HepG2 (cell line): ENCODE measurements at regions not wholly inside any gene's neighbourhood (a gene's known extent, or its start where the extent isn't known, plus 50 kb on each side); places are given as distances from the start of the nearest gene placed in this dataset.

Source experiments
- ATAC-seq: fragments of 200-7000 bp; cut with Tn5 transposase; 3 replicates; pipeline ENCODE4 v1.9.1; 2020; ENCODE audit warnings: mild to moderate bottlenecking, moderate library complexity
- BruUV-seq: library from RNA; stranded (reverse); fragments of 400-500 nt; replicated peaks from 2 replicates; lab custom pipeline; 2021; lab: Mats Ljungman, UMichigan
- CTCF ChIA-PET: fragments of 300-600 bp; formaldehyde crosslinking; extraction: SDS; loops from one replicate; lab custom pipeline; 2021; ENCODE audit warnings: low total read pairs, inconsistent platforms, low intra/inter-chr PET ratio; lab: Yijun Ruan, JAX
- POLR2A ChIA-PET: fragments of 350-600 bp; sonication (Branson Sonifier 250); formaldehyde crosslinking; loops from one replicate; lab custom pipeline; 2020; ENCODE audit warnings: antibody characterized with exemption, inconsistent platforms; lab: Yijun Ruan, JAX
- DNase-seq: peaks from one replicate; pipeline ENCODE4 v3.0.0-alpha.2; 2015; ENCODE audit warnings: low spot score
- FAIRE-seq: peaks from 3 replicates; lab custom pipeline; 2011; peaks lifted over from hg19 to GRCh38; lab: Jason Lieb, UNC
- H2AFZ ChIP-seq: one replicate; pipeline ENCODE4 v1.6.1; 2011; ENCODE audit warnings: low read length, inconsistent platforms
- H3K27ac ChIP-seq: fragments of 300-600 bp; 3 replicates; pipeline ENCODE4 v1.8.0; 2011; ENCODE audit warnings: mixed run types, mild to moderate bottlenecking, mixed read lengths, low read length, inconsistent platforms; ENCODE audit not compliant: insufficient read depth; ENCODE audit errors: extremely low read length
- H3K27me3 ChIP-seq, 2 experiments: fragments of 200-600 bp in 1 of 2; 2 replicates in 1 of 2; 3 replicates in 1 of 2; pipeline versions ENCODE4 v1.6.0 to v1.8.0; 2011; ENCODE audit warnings: low read length in 2 of 2, mild to moderate bottlenecking in 2 of 2, moderate library complexity in 2 of 2, inconsistent platforms in 1 of 2; ENCODE audit not compliant: insufficient read depth in 2 of 2, control insufficient read depth in 1 of 2
- H3K36me3 ChIP-seq, 2 experiments: fragments of 200-600 bp in 1 of 2; replicated peaks in 1 of 2; 2 replicates in 1 of 2; 3 replicates in 1 of 2; pipeline versions ENCODE4 v1.5.1 to v1.8.0; 2011; ENCODE audit warnings: low read length in 2 of 2, inconsistent platforms in 1 of 2; ENCODE audit not compliant: insufficient read depth in 2 of 2, control insufficient read depth in 1 of 2
- H3K4me1 ChIP-seq: 2 replicates; pipeline ENCODE4 v1.5.1; 2012; ENCODE audit warnings: low read length, inconsistent platforms; ENCODE audit not compliant: insufficient read depth
- H3K4me2 ChIP-seq: 2 replicates; pipeline ENCODE4 v1.6.0; 2011; ENCODE audit warnings: low read depth, low read length, inconsistent platforms
- H3K4me3 ChIP-seq, 3 experiments: fragments of 200-600 bp in 1 of 3; sonication (generic), shearing (Covaris generic) in 1 of 3; replicated peaks in 1 of 3; 2 replicates each; pipeline ENCODE4 v1.5.1; 2011 to 2016; ENCODE audit warnings: low read length in 3 of 3, inconsistent platforms in 2 of 3, low read depth in 2 of 3, mild to moderate bottlenecking in 2 of 3, control low read depth in 1 of 3, mixed read lengths in 1 of 3; ENCODE audit not compliant: insufficient read depth in 1 of 3
- H3K79me2 ChIP-seq: one replicate; pipeline ENCODE4 v1.6.1; 2011; ENCODE audit warnings: low read length, inconsistent platforms; ENCODE audit not compliant: insufficient read depth
- H3K9ac ChIP-seq: 2 replicates; pipeline ENCODE4 v1.6.0; 2011; ENCODE audit warnings: mild to moderate bottlenecking, low read depth, low read length, inconsistent platforms; ENCODE audit not compliant: insufficient read depth
- H3K9me3 ChIP-seq: 2 replicates; pipeline ENCODE4 v1.5.1; 2012; ENCODE audit warnings: mild to moderate bottlenecking, low read length
- H4K20me1 ChIP-seq: 2 replicates; pipeline ENCODE4 v1.6.0; 2011; ENCODE audit warnings: inconsistent platforms, mild to moderate bottlenecking, low read length, moderate library complexity; ENCODE audit not compliant: insufficient read depth
- ARNTL ChIP-seq: sonication (generic); formaldehyde crosslinking; IDR thresholded peaks from 2 replicates; pipeline ENCODE4 v1.4.0; 2020; ENCODE audit warnings: mild to moderate bottlenecking, missing genetic modification reagents
- MBD4 ChIP-seq: IDR thresholded peaks from 2 replicates; pipeline ENCODE4 v1.6.1; 2012; ENCODE audit warnings: low read length, inconsistent platforms, borderline replicate concordance
- MZF1 ChIP-seq: sonication (generic); formaldehyde crosslinking; IDR thresholded peaks from 2 replicates; pipeline ENCODE4 v1.8.1; 2023; ENCODE audit warnings: mild to moderate bottlenecking, missing genetic modification reagents, borderline replicate concordance
- RBM39 ChIP-seq: fragments of 200-400 bp; formaldehyde crosslinking; IDR thresholded peaks from one replicate; pipeline ENCODE4 v1.6.1; 2018; ENCODE audit warnings: antibody characterized with exemption, mild to moderate bottlenecking, low read depth, low read length; ENCODE audit not compliant: poor library complexity, severe bottlenecking
- RFXANK ChIP-seq: IDR thresholded peaks from 2 replicates; pipeline ENCODE4 v1.6.1; 2016
- SUZ12 ChIP-seq: fragments of 150-350 bp; IDR thresholded peaks from 2 replicates; pipeline ENCODE4 v1.6.1; 2014; ENCODE audit warnings: low read depth, low read length
- ZMYM4 ChIP-seq: sonication (generic); formaldehyde crosslinking; IDR thresholded peaks from 2 replicates; pipeline ENCODE4 v1.8.1; 2023; ENCODE audit warnings: mild to moderate bottlenecking, missing genetic modification reagents
- ZNF224 ChIP-seq: sonication (generic); formaldehyde crosslinking; IDR thresholded peaks from 2 replicates; pipeline ENCODE4 v1.5.0; 2020; ENCODE audit warnings: mild to moderate bottlenecking, missing genetic modification reagents
- ZNF546 ChIP-seq: sonication (generic); formaldehyde crosslinking; conservative IDR thresholded peaks from 2 replicates; pipeline ENCODE4 v1.8.1; 2023; ENCODE audit warnings: mild to moderate bottlenecking, missing genetic modification reagents
- ZNF616 ChIP-seq: sonication (generic); formaldehyde crosslinking; IDR thresholded peaks from 2 replicates; pipeline ENCODE4 v1.5.0; 2020; ENCODE audit warnings: low read depth, mild to moderate bottlenecking, missing genetic modification reagents
- ZNF720 ChIP-seq: sonication (generic); formaldehyde crosslinking; IDR thresholded peaks from 2 replicates; pipeline ENCODE4 v1.4.0; 2020; ENCODE audit warnings: missing genetic modification reagents
- ZNF879 ChIP-seq: sonication (generic); formaldehyde crosslinking; IDR thresholded peaks from 2 replicates; pipeline ENCODE4 v1.8.1; 2023; ENCODE audit warnings: missing genetic modification reagents
- ZSCAN25 ChIP-seq: sonication (generic); formaldehyde crosslinking; IDR thresholded peaks from 2 replicates; pipeline ENCODE4 v1.8.0; 2022; ENCODE audit warnings: mild to moderate bottlenecking, missing genetic modification reagents
- WGBS: methylation state at CpG from one replicate; pipeline ENCODE4 v1.1.6; 2017; ENCODE audit warnings: low lambda C conversion rate; 5-methylcytosine and 5-hydroxymethylcytosine counted together
- in situ Hi-C: cut with HindIII; loops from 2 replicates; pipeline ENCODE4 v1.10.0; 2017; ENCODE audit warnings: low pct_unique_long_range_greater_than_20kb; ENCODE audit not compliant: extremely low pct_ligation_motif_present
- intact Hi-C: fragments of 100-400 bp; cut with micrococcal nuclease; formaldehyde crosslinking; loops from one replicate; pipeline ENCODE4 v1.10.0; 2022; ENCODE audit not compliant: unreplicated experiment
- TF ChIP-seq, protein P1 (sequence below): sonication (generic); formaldehyde crosslinking; IDR thresholded peaks from 2 replicates; pipeline ENCODE4 v1.8.0; 2022; ENCODE audit warnings: mild to moderate bottlenecking, missing genetic modification reagents
- TF ChIP-seq, protein P2 (sequence below): sonication (generic); formaldehyde crosslinking; IDR thresholded peaks from 2 replicates; pipeline ENCODE4 v1.4.0; 2020; ENCODE audit warnings: mild to moderate bottlenecking, missing genetic modification reagents, borderline replicate concordance

DNA sequence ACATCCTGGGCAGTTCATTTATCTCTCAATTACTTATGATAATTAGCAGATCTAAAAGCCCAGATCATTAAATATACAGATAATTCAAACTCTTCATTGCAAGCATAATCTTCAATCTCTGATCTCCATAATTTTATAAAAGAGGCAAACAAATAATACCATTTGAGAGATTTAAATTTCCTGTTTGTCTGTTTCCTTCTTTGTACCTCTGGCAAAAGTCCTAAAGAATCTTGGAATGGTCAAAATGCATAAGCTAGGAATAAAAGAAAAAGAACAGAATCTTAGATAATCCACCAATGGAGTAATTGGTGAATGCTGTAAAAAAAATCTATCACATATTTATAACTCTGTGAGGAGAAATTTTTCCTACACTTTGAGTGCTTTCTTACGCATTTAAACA is 1080.9 kb upstream of the ZEB2 start:
- TF ChIP-seq ZNF616 (CRISPR knock-in tag) (no peak), ZNF224 (CRISPR knock-in tag) (no peak), ZNF879 (CRISPR knock-in tag) (no peak), MBD4 (no peak), RBM39 (no peak), MZF1 (no peak), ZMYM4 (CRISPR knock-in tag) (no peak), ZSCAN25 (no peak), ARNTL (no peak), SUZ12 (no peak), ZNF720 (CRISPR knock-in tag) (no peak), ZNF546 (CRISPR knock-in tag) (no peak), RFXANK (no peak)
- TF ChIP-seq, protein P1, sequence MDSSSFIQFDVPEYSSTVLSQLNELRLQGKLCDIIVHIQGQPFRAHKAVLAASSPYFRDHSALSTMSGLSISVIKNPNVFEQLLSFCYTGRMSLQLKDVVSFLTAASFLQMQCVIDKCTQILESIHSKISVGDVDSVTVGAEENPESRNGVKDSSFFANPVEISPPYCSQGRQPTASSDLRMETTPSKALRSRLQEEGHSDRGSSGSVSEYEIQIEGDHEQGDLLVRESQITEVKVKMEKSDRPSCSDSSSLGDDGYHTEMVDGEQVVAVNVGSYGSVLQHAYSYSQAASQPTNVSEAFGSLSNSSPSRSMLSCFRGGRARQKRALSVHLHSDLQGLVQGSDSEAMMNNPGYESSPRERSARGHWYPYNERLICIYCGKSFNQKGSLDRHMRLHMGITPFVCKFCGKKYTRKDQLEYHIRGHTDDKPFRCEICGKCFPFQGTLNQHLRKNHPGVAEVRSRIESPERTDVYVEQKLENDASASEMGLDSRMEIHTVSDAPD (CRISPR knock-in tag): no peak
- TF ChIP-seq, protein P2, sequence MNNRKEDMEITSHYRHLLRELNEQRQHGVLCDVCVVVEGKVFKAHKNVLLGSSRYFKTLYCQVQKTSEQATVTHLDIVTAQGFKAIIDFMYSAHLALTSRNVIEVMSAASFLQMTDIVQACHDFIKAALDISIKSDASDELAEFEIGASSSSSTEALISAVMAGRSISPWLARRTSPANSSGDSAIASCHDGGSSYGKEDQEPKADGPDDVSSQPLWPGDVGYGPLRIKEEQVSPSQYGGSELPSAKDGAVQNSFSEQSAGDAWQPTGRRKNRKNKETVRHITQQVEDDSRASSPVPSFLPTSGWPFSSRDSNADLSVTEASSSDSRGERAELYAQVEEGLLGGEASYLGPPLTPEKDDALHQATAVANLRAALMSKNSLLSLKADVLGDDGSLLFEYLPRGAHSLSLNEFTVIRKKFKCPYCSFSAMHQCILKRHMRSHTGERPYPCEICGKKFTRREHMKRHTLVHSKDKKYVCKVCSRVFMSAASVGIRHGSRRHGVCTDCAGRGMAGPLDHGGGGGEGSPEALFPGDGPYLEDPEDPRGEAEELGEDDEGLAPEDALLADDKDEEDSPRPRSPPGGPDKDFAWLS (CRISPR knock-in tag): no peak
- FAIRE-seq: no peak
- no peak for DNase-seq
- in situ Hi-C loops: no loop called here
- Histone ChIP-seq H3K4me3 (no peak overlapping the region), H3K79me2 (no peaks in the 10 kb centered on the region), H4K20me1 (no peaks in the 10 kb centered on the region), H3K27me3 (no peaks in the 10 kb centered on the region), H3K4me1 (no peaks in the 10 kb centered on the region), H3K4me2 (no peak overlapping the region), H3K36me3 (no peaks in the 10 kb centered on the region), H3K9me3 (no peaks in the 10 kb centered on the region), H3K9ac (no peak overlapping the region), H2AFZ (no peak overlapping the region), H3K27ac (no peak overlapping the region)
- ChIA-PET POLR2A (no interaction called here), CTCF (no interaction called here)
- intact Hi-C loops: no loop called here
- BruUV-seq: no TSS peak
- WGBS: 21% methylated on average over 1 of the region's 1 CpG
- ATAC-seq: no peak
